ENCODE measurements at regions not wholly inside any gene's neighbourhood (a gene's known extent, or its start where the extent isn't known, plus 50 kb on each side); places are given as distances from the start of the nearest gene placed in this dataset.

- Mint-ChIP-seq H3K27ac (no peak overlapping the region), H3K36me3 (ENCODE audit: low read depth) (no peaks in the 10 kb centered on the region), H3K4me1 (ENCODE audit: low read depth) (no peaks in the 10 kb centered on the region), H3K9me3 (peaks cover 5% of the 10 kb centered on the region; the same call in 1 of the 2 replicates), H3K27me3 (ENCODE audit: insufficient read depth) (no peaks in the 10 kb centered on the region; the same call in 1 of the 2 replicates), H3K4me3 (no peak overlapping the region)
- no peak for DNase-seq
- no peak for TF ChIP-seq CTCF (IDR thresholded peaks at IDR 0.05)
Observed at GRCh38 chr3:193114431-193115340, 126.3 kb upstream of the PLAAT1 start.

- no peak for DNase-seq
- no peak overlapping the region for H3K4me3 Mint-ChIP-seq
- peaks cover 3% of the 10 kb centered on the region for H3K27me3 Mint-ChIP-seq (ENCODE audit: insufficient read depth)
- peaks cover 5% of the 10 kb centered on the region; the same call in 1 of the 2 replicates for H3K9me3 Mint-ChIP-seq
- TF ChIP-seq CTCF (IDR thresholded peaks at IDR 0.05) = no peak
- H3K4me1 Mint-ChIP-seq (ENCODE audit: low read depth) = no peaks in the 10 kb centered on the region
- no peaks in the 10 kb centered on the region for H3K36me3 Mint-ChIP-seq (ENCODE audit: low read depth)
- H3K27ac Mint-ChIP-seq = no peak overlapping the region
Observed at GRCh38 chr3:193116871-193117270, 124.2 kb upstream of the PLAAT1 start.

GRCh38 chr3:193118907-193119306 lies 122.1 kb upstream of the PLAAT1 start:
- peaks cover 3% of the 10 kb centered on the region for H3K27me3 Mint-ChIP-seq (ENCODE audit: insufficient read depth)
- H3K36me3 Mint-ChIP-seq (ENCODE audit: low read depth) = no peaks in the 10 kb centered on the region
- H3K9me3 Mint-ChIP-seq = peaks cover 5% of the 10 kb centered on the region; the same call in 1 of the 2 replicates
- no peak overlapping the region for H3K4me3 Mint-ChIP-seq
- no peak for TF ChIP-seq CTCF (IDR thresholded peaks at IDR 0.05)
- no peaks in the 10 kb centered on the region for H3K4me1 Mint-ChIP-seq (ENCODE audit: low read depth)
- no peak overlapping the region for H3K27ac Mint-ChIP-seq
- DNase-seq = no peak

GRCh38 chr3:193119926-193120325 lies 121.1 kb upstream of the PLAAT1 start:
- no peaks in the 10 kb centered on the region for H3K36me3 Mint-ChIP-seq (ENCODE audit: low read depth)
- no peak overlapping the region for H3K27ac Mint-ChIP-seq
- peaks cover 5% of the 10 kb centered on the region; the same call in 1 of the 2 replicates for H3K9me3 Mint-ChIP-seq
- TF ChIP-seq CTCF (IDR thresholded peaks at IDR 0.05) = no peak
- H3K4me3 Mint-ChIP-seq = no peak overlapping the region
- no peak for DNase-seq
- H3K27me3 Mint-ChIP-seq (ENCODE audit: insufficient read depth) = peaks cover 5% of the 10 kb centered on the region
- no peaks in the 10 kb centered on the region for H3K4me1 Mint-ChIP-seq (ENCODE audit: low read depth)

- Mint-ChIP-seq H3K27ac (no peak overlapping the region), H3K4me1 (ENCODE audit: low read depth) (no peaks in the 10 kb centered on the region), H3K9me3 (peaks cover 3% of the 10 kb centered on the region; the same call in 1 of the 2 replicates), H3K36me3 (ENCODE audit: low read depth) (no peaks in the 10 kb centered on the region), H3K27me3 (ENCODE audit: insufficient read depth) (peaks cover 5% of the 10 kb centered on the region; the same call in 1 of the 2 replicates), H3K4me3 (no peak overlapping the region)
- DNase-seq = no peak
- no peak for TF ChIP-seq CTCF (IDR thresholded peaks at IDR 0.05)
Observed at GRCh38 chr3:193124861-193125260, 116.2 kb upstream of the PLAAT1 start.

Measured in HFFc6 (cell line).